HG03575 (cell line): ENCODE measurements at regions not wholly inside any gene's neighbourhood (a gene's known extent, or its start where the extent isn't known, plus 50 kb on each side); places are given as distances from the start of the nearest gene placed in this dataset.

ENCODE experiments used
- ATAC-seq: cut with Tn5 transposase; IDR thresholded peaks from one replicate; pipeline ENCODE4 v1.9.1; 2021; ENCODE audit not compliant: unreplicated experiment, insufficient number of reproducible peaks, low FRiP score; ENCODE audit errors: extremely low read depth

GRCh38 chr7:85655252-85655651 is 468.4 kb upstream of the SEMA3D start:
- ATAC-seq, result no peak

GRCh38 chr7:85644272-85644671 is 457.4 kb upstream of the SEMA3D start:
- ATAC-seq, result no peak

- no peak for ATAC-seq
Observed at GRCh38 chr7:85641331-85641730, 454.5 kb upstream of the SEMA3D start.

GRCh38 chr7:85638394-85638793 is 451.5 kb upstream of the SEMA3D start:
- ATAC-seq, result no peak

- no peak for ATAC-seq
Observed at GRCh38 chr7:85634951-85635350, 448.1 kb upstream of the SEMA3D start.

- no peak for ATAC-seq
Observed at GRCh38 chr7:85630904-85631600, 444.2 kb upstream of the SEMA3D start.

- ATAC-seq, result no peak
Observed at GRCh38 chr7:85627791-85628586, 441.1 kb upstream of the SEMA3D start.

- no peak for ATAC-seq
Observed at GRCh38 chr7:85622059-85622458, 435.2 kb upstream of the SEMA3D start.

GRCh38 chr7:85620936-85621685 is 434.3 kb upstream of the SEMA3D start:
- ATAC-seq, result no peak

GRCh38 chr7:85619236-85619635 is 432.4 kb upstream of the SEMA3D start:
- ATAC-seq, result no peak

- ATAC-seq, result no peak
Observed at GRCh38 chr7:85614684-85615083, 427.8 kb upstream of the SEMA3D start.

GRCh38 chr7:85612514-85612913 is 425.7 kb upstream of the SEMA3D start:
- no peak for ATAC-seq

- ATAC-seq, result no peak
Observed at GRCh38 chr7:85608804-85609203, 421.9 kb upstream of the SEMA3D start.

- ATAC-seq, result no peak
Observed at GRCh38 chr7:85602196-85602595, 415.3 kb upstream of the SEMA3D start.

- no peak for ATAC-seq
Observed at GRCh38 chr7:85600395-85600794, 413.5 kb upstream of the SEMA3D start.

- no peak for ATAC-seq
Observed at GRCh38 chr7:85596827-85597226, 410.0 kb upstream of the SEMA3D start.

- ATAC-seq, result no peak
Observed at GRCh38 chr7:85595750-85596178, 408.9 kb upstream of the SEMA3D start.

- ATAC-seq, result no peak
Observed at GRCh38 chr7:85593355-85593754, 406.5 kb upstream of the SEMA3D start.

- no peak for ATAC-seq
Observed at GRCh38 chr7:85587785-85588184, 400.9 kb upstream of the SEMA3D start.

- ATAC-seq, result no peak
Observed at GRCh38 chr7:85586091-85586490, 399.2 kb upstream of the SEMA3D start.
